HG03354 (cell line): ENCODE measurements at regions not wholly inside any gene's neighbourhood (a gene's known extent, or its start where the extent isn't known, plus 50 kb on each side); places are given as distances from the start of the nearest gene placed in this dataset.

Experiments
- ATAC-seq: cut with Tn5 transposase; IDR thresholded peaks from one replicate; pipeline ENCODE4 v1.9.1; 2021; ENCODE audit warnings: mild to moderate bottlenecking; ENCODE audit not compliant: unreplicated experiment, poor library complexity, severe bottlenecking

- ATAC-seq = no peak
Observed at GRCh38 chr15:37638116-37638515, 296.3 kb upstream of the TMCO5A start.

- no peak for ATAC-seq
Observed at GRCh38 chr15:37638691-37639090, 295.7 kb upstream of the TMCO5A start.

- ATAC-seq = no peak
Observed at GRCh38 chr15:37652646-37653417, 281.6 kb upstream of the TMCO5A start.

- ATAC-seq = no peak
Observed at GRCh38 chr15:37678124-37678523, 256.3 kb upstream of the TMCO5A start.

GRCh38 chr15:37679627-37680026 lies 254.8 kb upstream of the TMCO5A start:
- no peak for ATAC-seq

- ATAC-seq = no peak
Observed at GRCh38 chr15:37682304-37682703, 252.1 kb upstream of the TMCO5A start.

- ATAC-seq = no peak
Observed at GRCh38 chr15:37691911-37692310, 242.5 kb upstream of the TMCO5A start.

GRCh38 chr15:37693926-37694325 lies 240.5 kb upstream of the TMCO5A start:
- no peak for ATAC-seq

- no peak for ATAC-seq
Observed at GRCh38 chr15:37695719-37696118, 238.7 kb upstream of the TMCO5A start.

- no peak for ATAC-seq
Observed at GRCh38 chr15:37698679-37699078, 235.8 kb upstream of the TMCO5A start.

- ATAC-seq = no peak
Observed at GRCh38 chr15:37701230-37701629, 233.2 kb upstream of the TMCO5A start.

- no peak for ATAC-seq
Observed at GRCh38 chr15:37709669-37710068, 224.8 kb upstream of the TMCO5A start.

GRCh38 chr15:37715101-37715500 lies 219.3 kb upstream of the TMCO5A start:
- ATAC-seq = no peak

- ATAC-seq = no peak
Observed at GRCh38 chr15:37720267-37720666, 214.2 kb upstream of the TMCO5A start.

- no peak for ATAC-seq
Observed at GRCh38 chr15:37731146-37731746, 203.2 kb upstream of the TMCO5A start.

GRCh38 chr15:37733628-37734027 lies 200.8 kb upstream of the TMCO5A start:
- no peak for ATAC-seq

- ATAC-seq = no peak
Observed at GRCh38 chr15:37740623-37741141, 193.8 kb upstream of the TMCO5A start.

- ATAC-seq = no peak
Observed at GRCh38 chr15:37743826-37744225, 190.6 kb upstream of the TMCO5A start.

- no peak for ATAC-seq
Observed at GRCh38 chr15:37744521-37744920, 189.9 kb upstream of the TMCO5A start.

GRCh38 chr15:37751401-37751800 lies 183.0 kb upstream of the TMCO5A start:
- ATAC-seq = no peak

- ATAC-seq = no peak
Observed at GRCh38 chr15:37756407-37756806, 178.0 kb upstream of the TMCO5A start.
